BJ (cell line): ENCODE measurements at regions not wholly inside any gene's neighbourhood (a gene's known extent, or its start where the extent isn't known, plus 50 kb on each side); places are given as distances from the start of the nearest gene placed in this dataset.

ENCODE experiments used
- CTCF ChIA-PET: fragments of 350-600 bp; formaldehyde crosslinking; extraction: SDS; loops from one replicate; lab custom pipeline; 2021; ENCODE audit warnings: antibody characterized with exemption, inconsistent platforms; lab: Yijun Ruan, JAX
- POLR2A ChIA-PET: fragments of 300-600 bp; sonication (Branson Sonifier 250); formaldehyde crosslinking; extraction: SDS; loops from one replicate; lab custom pipeline; 2021; ENCODE audit warnings: antibody characterized with exemption; lab: Charles Lee
- DNase-seq: peaks from one replicate; pipeline ENCODE4 v3.0.0-alpha.2; 2011; ENCODE audit warnings: low read depth
- H3K27me3 ChIP-seq: 2 replicates; pipeline ENCODE4 v1.6.0; 2011; ENCODE audit warnings: low read length; ENCODE audit not compliant: control insufficient read depth, insufficient read depth
- H3K36me3 ChIP-seq: 2 replicates; pipeline ENCODE4 v1.5.1; 2011; ENCODE audit warnings: low read length; ENCODE audit not compliant: control insufficient read depth, insufficient read depth
- H3K4me3 ChIP-seq: 2 replicates; pipeline ENCODE4 v1.5.1; 2011; ENCODE audit warnings: low read depth, mild to moderate bottlenecking, control low read depth, low read length
- TF ChIP-seq, protein P1 (sequence below): IDR thresholded peaks from 2 replicates; pipeline ENCODE4 v1.5.1; 2011; ENCODE audit warnings: low read depth, mild to moderate bottlenecking, control low read depth, inconsistent platforms, low read length, moderate library complexity; ENCODE audit not compliant: insufficient read depth

GRCh38 chr1:55504306-55504731 lies 289.2 kb upstream of the USP24 start:
- no peak overlapping the region for H3K4me3 ChIP-seq
- no peaks in the 10 kb centered on the region for H3K27me3 ChIP-seq
- POLR2A ChIA-PET: no interaction called here
- no peak for DNase-seq
- no peaks in the 10 kb centered on the region for H3K36me3 ChIP-seq
- CTCF ChIA-PET: interaction anchor here (1.4 kb wide), 1 partner anchor 1081 kb away, joined by 3 read pairs; no protein-coding TSS in a partner anchor
- TF ChIP-seq, protein P1, sequence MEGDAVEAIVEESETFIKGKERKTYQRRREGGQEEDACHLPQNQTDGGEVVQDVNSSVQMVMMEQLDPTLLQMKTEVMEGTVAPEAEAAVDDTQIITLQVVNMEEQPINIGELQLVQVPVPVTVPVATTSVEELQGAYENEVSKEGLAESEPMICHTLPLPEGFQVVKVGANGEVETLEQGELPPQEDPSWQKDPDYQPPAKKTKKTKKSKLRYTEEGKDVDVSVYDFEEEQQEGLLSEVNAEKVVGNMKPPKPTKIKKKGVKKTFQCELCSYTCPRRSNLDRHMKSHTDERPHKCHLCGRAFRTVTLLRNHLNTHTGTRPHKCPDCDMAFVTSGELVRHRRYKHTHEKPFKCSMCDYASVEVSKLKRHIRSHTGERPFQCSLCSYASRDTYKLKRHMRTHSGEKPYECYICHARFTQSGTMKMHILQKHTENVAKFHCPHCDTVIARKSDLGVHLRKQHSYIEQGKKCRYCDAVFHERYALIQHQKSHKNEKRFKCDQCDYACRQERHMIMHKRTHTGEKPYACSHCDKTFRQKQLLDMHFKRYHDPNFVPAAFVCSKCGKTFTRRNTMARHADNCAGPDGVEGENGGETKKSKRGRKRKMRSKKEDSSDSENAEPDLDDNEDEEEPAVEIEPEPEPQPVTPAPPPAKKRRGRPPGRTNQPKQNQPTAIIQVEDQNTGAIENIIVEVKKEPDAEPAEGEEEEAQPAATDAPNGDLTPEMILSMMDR: no peak

DNA sequence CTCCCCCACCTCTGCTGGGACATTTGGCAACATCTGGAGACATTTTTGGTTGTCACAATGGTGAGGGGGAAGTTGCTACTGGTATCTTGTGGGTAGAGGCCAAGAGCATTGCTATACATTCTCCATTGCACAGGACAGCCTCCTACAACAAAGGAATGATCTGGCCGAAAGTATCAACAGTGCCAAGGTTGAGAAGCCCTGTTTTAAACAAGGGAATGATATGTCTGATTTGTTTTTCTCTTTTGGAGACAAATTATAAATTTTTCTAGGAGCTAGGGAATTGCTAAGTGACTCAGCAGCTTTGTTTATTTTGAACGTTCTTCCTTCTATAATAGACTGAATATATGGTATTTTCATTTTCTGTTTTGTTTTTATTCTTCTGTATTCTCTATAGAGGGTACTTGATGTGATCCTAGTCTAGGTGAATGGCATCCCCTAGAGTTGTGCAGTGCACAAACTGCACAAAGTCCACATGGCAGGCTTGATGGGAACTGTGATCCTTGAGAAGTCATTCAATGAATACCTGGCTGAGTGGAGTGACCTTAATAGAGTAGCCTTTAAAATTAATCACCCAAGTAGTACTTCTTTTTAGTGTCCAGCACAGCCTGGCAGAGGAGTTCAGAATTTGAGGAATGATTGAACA lies 288.6 kb upstream of the USP24 start:
- ChIA-PET POLR2A (no interaction called here), CTCF (interaction anchor here (0.6 to 1.4 kb wide), 2 partner anchors 13 to 1081 kb away, joined by 3 read pairs; no protein-coding TSS in a partner anchor)
- no peak for DNase-seq
- Histone ChIP-seq H3K4me3 (no peak overlapping the region), H3K36me3 (no peaks in the 10 kb centered on the region), H3K27me3 (no peaks in the 10 kb centered on the region)
- TF ChIP-seq, protein P1: no peak

DNA sequence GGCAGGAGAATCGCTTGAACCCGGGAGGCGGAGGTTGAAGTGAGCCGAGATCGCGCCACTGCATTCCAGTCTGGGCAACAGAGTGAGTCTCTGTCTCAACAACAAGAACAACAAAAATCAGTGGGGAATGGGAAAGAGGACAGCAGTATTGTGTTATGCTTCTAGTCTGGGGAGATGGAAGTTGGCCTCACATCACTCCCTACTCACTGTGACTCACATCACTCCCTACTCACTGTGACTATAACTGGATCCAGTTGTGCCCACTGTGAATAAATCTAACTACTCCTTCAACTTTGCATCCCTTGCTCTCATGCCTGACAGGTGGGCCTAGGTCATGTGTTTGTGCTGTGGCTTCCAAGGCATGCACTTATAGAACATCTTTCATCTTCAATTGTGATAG lies 285.4 kb upstream of the USP24 start:
- CTCF ChIA-PET: no interaction called here
- TF ChIP-seq, protein P1: no peak
- Histone ChIP-seq H3K4me3 (no peak overlapping the region), H3K27me3 (no peaks in the 10 kb centered on the region), H3K36me3 (no peaks in the 10 kb centered on the region)
- POLR2A ChIA-PET: no interaction called here
- no peak for DNase-seq

DNA sequence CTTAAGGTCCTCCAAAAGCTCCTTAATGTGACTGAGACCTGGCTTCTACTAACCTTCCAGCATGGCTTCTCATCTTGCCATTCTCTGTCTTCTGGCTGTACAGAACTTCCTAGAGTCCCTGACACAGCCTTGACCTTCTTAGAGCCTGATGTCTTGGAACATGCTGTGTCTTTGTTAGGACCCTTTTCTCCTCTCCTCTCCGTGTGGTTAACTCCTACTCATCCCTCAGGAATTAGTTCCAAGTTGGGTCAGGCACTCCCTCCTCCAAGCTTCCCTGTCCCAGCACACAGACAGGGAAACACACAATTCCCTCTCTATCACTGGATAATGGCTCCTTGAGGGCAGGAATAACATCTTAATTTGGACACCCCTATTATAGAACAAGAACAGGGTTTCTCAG lies 275.4 kb upstream of the USP24 start:
- H3K27me3 ChIP-seq: no peaks in the 10 kb centered on the region
- TF ChIP-seq, protein P1: no peak
- no peak for DNase-seq
- POLR2A ChIA-PET: interaction anchor here (0.6 kb wide), 1 partner anchor 26 kb away, joined by 4 read pairs; no protein-coding TSS in a partner anchor
- no peaks in the 10 kb centered on the region for H3K36me3 ChIP-seq
- CTCF ChIA-PET: interaction anchor here (0.8 to 1.8 kb wide), 4 partner anchors 11 to 15 kb away, joined by 3 to 6 read pairs (median 4); no protein-coding TSS in a partner anchor
- H3K4me3 ChIP-seq: no peak overlapping the region

DNA sequence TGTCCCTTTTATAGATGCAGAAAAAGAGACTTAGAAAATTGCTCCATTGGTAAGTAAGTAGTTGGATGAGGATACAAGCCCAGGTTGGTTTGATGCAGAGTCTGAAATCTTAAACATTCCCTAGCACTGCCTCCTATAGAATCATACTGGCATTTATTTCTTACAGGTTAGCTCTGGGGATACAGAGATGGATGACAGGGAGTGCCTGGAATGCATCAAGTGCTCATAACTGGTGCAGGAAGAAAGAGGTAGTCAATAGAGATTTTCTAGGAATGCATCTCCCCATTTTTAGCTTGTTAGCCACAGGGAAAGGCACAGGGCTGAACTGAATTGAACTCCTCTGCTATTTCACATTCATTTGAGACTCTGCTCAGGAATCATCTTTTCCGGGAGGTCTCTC lies 269.0 kb upstream of the USP24 start:
- TF ChIP-seq, protein P1: no peak
- Histone ChIP-seq H3K36me3 (no peaks in the 10 kb centered on the region), H3K4me3 (no peak overlapping the region), H3K27me3 (no peaks in the 10 kb centered on the region)
- ChIA-PET POLR2A (no interaction called here), CTCF (interaction anchor here (0.9 to 1.4 kb wide), 3 partner anchors 9 to 138 kb away, joined by 3 to 4 read pairs (median 3); no protein-coding TSS in a partner anchor)
- no peak for DNase-seq
